ENCODE measurements at regions not wholly inside any gene's neighbourhood (a gene's known extent, or its start where the extent isn't known, plus 50 kb on each side); places are given as distances from the start of the nearest gene placed in this dataset.

DNA sequence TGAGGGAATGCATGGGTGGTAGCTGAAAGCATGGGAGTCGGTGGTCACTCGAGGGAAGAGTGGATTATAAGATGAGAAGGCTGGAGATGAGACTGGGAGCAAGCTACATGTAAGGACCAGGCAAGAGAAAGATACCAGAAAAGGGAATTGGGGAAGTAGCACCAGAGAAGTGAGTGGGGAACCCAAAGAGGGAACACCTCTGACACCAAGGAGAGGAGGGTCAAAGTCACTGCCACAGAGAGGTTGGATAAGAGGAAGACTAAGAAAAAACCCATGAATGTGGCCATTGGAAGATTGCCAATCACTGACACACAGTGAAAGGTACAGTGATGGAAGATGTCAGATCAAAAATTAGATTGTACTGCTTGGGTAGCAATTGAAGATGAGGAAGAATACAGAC, 473.9 kb downstream of the BCL11A start:
- TF ChIP-seq EZH2 (optimal IDR thresholded peaks at IDR 0.05; ENCODE audit: low read depth, low read length) (no peak), EZH2phosphoT487 (IDR thresholded peaks at IDR 0.05; ENCODE audit: low read length) (no peak)
- TF ChIP-seq, protein P1, sequence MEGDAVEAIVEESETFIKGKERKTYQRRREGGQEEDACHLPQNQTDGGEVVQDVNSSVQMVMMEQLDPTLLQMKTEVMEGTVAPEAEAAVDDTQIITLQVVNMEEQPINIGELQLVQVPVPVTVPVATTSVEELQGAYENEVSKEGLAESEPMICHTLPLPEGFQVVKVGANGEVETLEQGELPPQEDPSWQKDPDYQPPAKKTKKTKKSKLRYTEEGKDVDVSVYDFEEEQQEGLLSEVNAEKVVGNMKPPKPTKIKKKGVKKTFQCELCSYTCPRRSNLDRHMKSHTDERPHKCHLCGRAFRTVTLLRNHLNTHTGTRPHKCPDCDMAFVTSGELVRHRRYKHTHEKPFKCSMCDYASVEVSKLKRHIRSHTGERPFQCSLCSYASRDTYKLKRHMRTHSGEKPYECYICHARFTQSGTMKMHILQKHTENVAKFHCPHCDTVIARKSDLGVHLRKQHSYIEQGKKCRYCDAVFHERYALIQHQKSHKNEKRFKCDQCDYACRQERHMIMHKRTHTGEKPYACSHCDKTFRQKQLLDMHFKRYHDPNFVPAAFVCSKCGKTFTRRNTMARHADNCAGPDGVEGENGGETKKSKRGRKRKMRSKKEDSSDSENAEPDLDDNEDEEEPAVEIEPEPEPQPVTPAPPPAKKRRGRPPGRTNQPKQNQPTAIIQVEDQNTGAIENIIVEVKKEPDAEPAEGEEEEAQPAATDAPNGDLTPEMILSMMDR (IDR thresholded peaks at IDR 0.05; ENCODE audit: low read length): no peak
- no peaks in the 10 kb centered on the region for H3K36me3 ChIP-seq (replicated peaks; ENCODE audit: insufficient read depth, low read length)
- H3K4me3 ChIP-seq (ENCODE audit: low read length): no peak overlapping the region
- H3K9me2 ChIP-seq (replicated peaks; ENCODE audit: insufficient read depth, low read length): no peaks in the 10 kb centered on the region
- no peaks in the 10 kb centered on the region for H4K20me1 ChIP-seq (ENCODE audit: insufficient read depth, low read length)
- no peak overlapping the region for H2AFZ ChIP-seq (ENCODE audit: low read length)
- no peaks in the 10 kb centered on the region for H3K79me2 ChIP-seq (ENCODE audit: low read length)
- no peak overlapping the region for H3K27ac ChIP-seq (ENCODE audit: low read length)
- H3K4me1 ChIP-seq (ENCODE audit: low read length): no peaks in the 10 kb centered on the region
- no peak overlapping the region for H3K9ac ChIP-seq (ENCODE audit: low read length)
- no peaks in the 10 kb centered on the region for H3K27me3 ChIP-seq (replicated peaks; ENCODE audit: insufficient read depth, low read length)
- no peaks in the 10 kb centered on the region for H3F3A ChIP-seq (ENCODE audit: insufficient read depth, low read length)
- no peaks in the 10 kb centered on the region for H3K9me3 ChIP-seq (replicated peaks; ENCODE audit: insufficient read depth, low read length)
- H3K4me2 ChIP-seq (ENCODE audit: low read depth, low read length): no peak overlapping the region
- no peak for DNase-seq

DNA sequence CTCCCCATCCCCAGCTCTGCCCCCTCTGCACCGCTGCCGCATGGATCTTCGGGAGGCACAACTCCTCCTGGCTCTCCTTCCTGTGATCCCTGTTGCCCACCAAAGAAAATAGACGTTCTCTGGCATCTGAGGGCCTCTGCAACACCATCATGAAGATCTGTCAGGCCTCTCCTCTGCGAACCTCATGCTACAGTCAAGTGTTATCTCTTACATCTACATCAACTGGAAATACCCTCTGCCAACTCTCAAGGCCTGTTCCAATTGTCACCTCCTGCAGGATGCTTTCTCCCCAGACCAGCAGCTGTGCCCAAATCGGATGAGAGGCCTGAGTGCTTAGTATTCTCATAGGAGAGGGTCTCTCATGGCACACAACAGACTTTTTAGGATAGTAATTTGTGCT, 478.4 kb downstream of the BCL11A start:
- H3K36me3 ChIP-seq (replicated peaks; ENCODE audit: insufficient read depth, low read length): no peaks in the 10 kb centered on the region
- H3K9me2 ChIP-seq (replicated peaks; ENCODE audit: insufficient read depth, low read length): no peaks in the 10 kb centered on the region
- no peaks in the 10 kb centered on the region for H3F3A ChIP-seq (ENCODE audit: insufficient read depth, low read length)
- no peak overlapping the region for H3K27ac ChIP-seq (ENCODE audit: low read length)
- no peak for TF ChIP-seq EZH2 (optimal IDR thresholded peaks at IDR 0.05; ENCODE audit: low read depth, low read length)
- TF ChIP-seq EZH2phosphoT487 (IDR thresholded peaks at IDR 0.05; ENCODE audit: low read length): no peak
- TF ChIP-seq, protein P1 (IDR thresholded peaks at IDR 0.05; ENCODE audit: low read length): no peak
- no peak overlapping the region for H3K4me2 ChIP-seq (ENCODE audit: low read depth, low read length)
- no peaks in the 10 kb centered on the region for H3K4me1 ChIP-seq (ENCODE audit: low read length)
- no peak for DNase-seq
- H3K4me3 ChIP-seq (ENCODE audit: low read length): no peak overlapping the region
- H3K27me3 ChIP-seq (replicated peaks; ENCODE audit: insufficient read depth, low read length): no peaks in the 10 kb centered on the region
- H3K79me2 ChIP-seq (ENCODE audit: low read length): no peaks in the 10 kb centered on the region
- no peak overlapping the region for H3K9ac ChIP-seq (ENCODE audit: low read length)
- no peak overlapping the region for H2AFZ ChIP-seq (ENCODE audit: low read length)
- no peaks in the 10 kb centered on the region for H4K20me1 ChIP-seq (ENCODE audit: insufficient read depth, low read length)
- no peaks in the 10 kb centered on the region for H3K9me3 ChIP-seq (replicated peaks; ENCODE audit: insufficient read depth, low read length)

DNA sequence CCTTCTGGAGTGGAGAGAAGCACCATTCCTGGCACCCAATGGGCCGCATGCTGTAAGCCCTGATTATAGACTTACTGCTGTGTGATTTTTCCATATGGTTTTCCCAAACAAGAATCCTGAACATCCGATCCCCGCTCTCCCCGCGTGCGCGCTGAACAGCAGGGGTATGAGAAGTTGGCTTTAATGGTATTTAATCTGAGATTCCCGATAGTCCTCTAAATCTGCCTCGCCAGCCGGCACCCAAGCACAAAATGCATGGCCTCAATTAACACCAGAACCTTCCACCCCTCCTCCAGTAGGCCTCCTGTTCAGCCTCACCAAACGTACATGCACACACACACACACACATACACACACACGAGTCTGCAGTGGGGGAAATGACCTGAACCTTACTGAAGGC, 480.3 kb downstream of the BCL11A start:
- H3K36me3 ChIP-seq (replicated peaks; ENCODE audit: insufficient read depth, low read length): no peaks in the 10 kb centered on the region
- DNase-seq: no peak

More for the DNA sequence above, 480.3 kb downstream of the BCL11A start:
- Histone ChIP-seq H4K20me1 (ENCODE audit: insufficient read depth, low read length) (no peaks in the 10 kb centered on the region), H3K79me2 (ENCODE audit: low read length) (no peaks in the 10 kb centered on the region), H3F3A (ENCODE audit: insufficient read depth, low read length) (no peaks in the 10 kb centered on the region), H3K27me3 (replicated peaks; ENCODE audit: insufficient read depth, low read length) (no peaks in the 10 kb centered on the region), H2AFZ (ENCODE audit: low read length) (no peak overlapping the region), H3K9me2 (replicated peaks; ENCODE audit: insufficient read depth, low read length) (no peaks in the 10 kb centered on the region), H3K27ac (ENCODE audit: low read length) (no peak overlapping the region), H3K4me1 (ENCODE audit: low read length) (no peaks in the 10 kb centered on the region), H3K4me2 (ENCODE audit: low read depth, low read length) (no peak overlapping the region), H3K4me3 (ENCODE audit: low read length) (no peak overlapping the region), H3K9me3 (replicated peaks; ENCODE audit: insufficient read depth, low read length) (no peaks in the 10 kb centered on the region), H3K9ac (ENCODE audit: low read length) (no peak overlapping the region)
- TF ChIP-seq, protein P1 (IDR thresholded peaks at IDR 0.05; ENCODE audit: low read length): no peak
- TF ChIP-seq EZH2phosphoT487 (IDR thresholded peaks at IDR 0.05; ENCODE audit: low read length): no peak
- no peak for TF ChIP-seq EZH2 (optimal IDR thresholded peaks at IDR 0.05; ENCODE audit: low read depth, low read length)

All from MM.1S (cell line).